ENCODE measurements at regions not wholly inside any gene's neighbourhood (a gene's known extent, or its start where the extent isn't known, plus 50 kb on each side); places are given as distances from the start of the nearest gene placed in this dataset.
A peak's percentile ranks its signal among the peaks of the same experiment; 100 is the strongest.

DNA sequence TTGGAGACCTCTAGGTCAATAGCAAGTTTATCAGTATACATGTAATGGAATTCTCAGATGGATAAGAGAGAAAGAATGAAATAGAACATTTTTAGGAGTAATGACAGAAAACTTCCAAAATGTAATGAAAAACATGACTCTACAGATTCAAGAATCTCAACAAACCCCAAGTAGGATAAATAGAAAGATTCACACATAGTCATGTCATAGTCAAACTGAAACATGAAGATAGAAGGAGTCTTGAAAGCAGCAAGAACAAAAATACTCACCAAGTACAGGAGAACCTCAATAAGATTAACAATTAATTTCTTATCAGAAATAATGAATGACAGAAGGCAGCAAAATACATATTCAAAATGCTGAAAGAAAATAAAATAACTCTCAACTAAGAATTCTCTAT lies 164.5 kb downstream of the SPATA31D1 start:
- Histone ChIP-seq H3K27me3 (ENCODE audit: insufficient read depth, low read length) (no peaks in the 10 kb centered on the region), H3K36me3 (ENCODE audit: insufficient read depth, low read length) (no peaks in the 10 kb centered on the region), H3K27ac (ENCODE audit: low read depth, low read length) (no peak overlapping the region), H3K4me3 (ENCODE audit: low read length in 2 of 2) (no peak overlapping the region), H3K4me1 (ENCODE audit: insufficient read depth, low read length) (no peaks in the 10 kb centered on the region), H3K9me3 (ENCODE audit: control insufficient read depth in 1 of 2, low read length in 2 of 2) (no peaks in the 10 kb centered on the region)
- no peak for DNase-seq
- H3K4me3 Mint-ChIP-seq = no peak overlapping the region
- H3K36me3 Mint-ChIP-seq = no peaks in the 10 kb centered on the region
- H3K4me1 Mint-ChIP-seq = no peaks in the 10 kb centered on the region
- CTCF ChIA-PET (ENCODE audit: partially characterized antibody) = interaction anchor here (0.9 kb wide), 1 partner anchor 15 kb away, joined by 4 read pairs; no protein-coding TSS in a partner anchor
- no peaks in the 10 kb centered on the region for H3K27me3 Mint-ChIP-seq
- POLR2A ChIA-PET (ENCODE audit: partially characterized antibody) = no interaction called here
- intact Hi-C loops (cut with micrococcal nuclease) = no loop called here
- H3K27ac Mint-ChIP-seq = peak overlapping the region in 1 of 7 donors; percentile 15
- peaks cover 0 to 4% (median 2%) of the 10 kb centered on the region in 8 donors for H3K9me3 Mint-ChIP-seq

GRCh38 chr9:82154573-82154972 lies 166.0 kb downstream of the SPATA31D1 start:
- H3K4me3 ChIP-seq (ENCODE audit: low read length in 2 of 2) = no peak overlapping the region
- Mint-ChIP-seq H3K4me3 (no peak overlapping the region), H3K27me3 (no peaks in the 10 kb centered on the region), H3K27ac (no peak overlapping the region), H3K36me3 (no peaks in the 10 kb centered on the region), H3K4me1 (no peaks in the 10 kb centered on the region), H3K9me3 (peaks cover 0 to 4% (median 2%) of the 10 kb centered on the region in 8 donors)
- intact Hi-C loops (cut with micrococcal nuclease) = no loop called here
- CTCF ChIA-PET (ENCODE audit: partially characterized antibody) = no interaction called here
- POLR2A ChIA-PET (ENCODE audit: partially characterized antibody) = no interaction called here
- no peaks in the 10 kb centered on the region for H3K27me3 ChIP-seq (ENCODE audit: insufficient read depth, low read length)
- no peak overlapping the region for H3K27ac ChIP-seq (ENCODE audit: low read depth, low read length)
- H3K36me3 ChIP-seq (ENCODE audit: insufficient read depth, low read length) = no peaks in the 10 kb centered on the region
- no peaks in the 10 kb centered on the region for H3K9me3 ChIP-seq (ENCODE audit: control insufficient read depth in 1 of 2, low read length in 2 of 2)
- no peaks in the 10 kb centered on the region for H3K4me1 ChIP-seq (ENCODE audit: insufficient read depth, low read length)
- DNase-seq = no peak

- H3K27me3 Mint-ChIP-seq = no peaks in the 10 kb centered on the region
- no peaks in the 10 kb centered on the region for H3K4me1 Mint-ChIP-seq
- H3K27ac ChIP-seq (ENCODE audit: low read depth, low read length) = no peak overlapping the region
- ChIA-PET CTCF (ENCODE audit: partially characterized antibody) (no interaction called here), POLR2A (ENCODE audit: partially characterized antibody) (no interaction called here)
- no peak overlapping the region for H3K27ac Mint-ChIP-seq
- H3K36me3 Mint-ChIP-seq = no peaks in the 10 kb centered on the region
- H3K4me3 Mint-ChIP-seq = no peak overlapping the region
- no peaks in the 10 kb centered on the region for H3K9me3 ChIP-seq (ENCODE audit: control insufficient read depth in 1 of 2, low read length in 2 of 2)
- no peaks in the 10 kb centered on the region for H3K36me3 ChIP-seq (ENCODE audit: insufficient read depth, low read length)
- no peak for DNase-seq
- no peaks in the 10 kb centered on the region for H3K4me1 ChIP-seq (ENCODE audit: insufficient read depth, low read length)
- peaks cover 0 to 16% (median 8%) of the 10 kb centered on the region in 8 donors for H3K9me3 Mint-ChIP-seq
- H3K27me3 ChIP-seq (ENCODE audit: insufficient read depth, low read length) = no peaks in the 10 kb centered on the region
- H3K4me3 ChIP-seq (ENCODE audit: low read length in 2 of 2) = no peak overlapping the region
- intact Hi-C loops (cut with micrococcal nuclease) = no loop called here
Observed at GRCh38 chr9:82161876-82162275, 173.3 kb downstream of the SPATA31D1 start.

DNA sequence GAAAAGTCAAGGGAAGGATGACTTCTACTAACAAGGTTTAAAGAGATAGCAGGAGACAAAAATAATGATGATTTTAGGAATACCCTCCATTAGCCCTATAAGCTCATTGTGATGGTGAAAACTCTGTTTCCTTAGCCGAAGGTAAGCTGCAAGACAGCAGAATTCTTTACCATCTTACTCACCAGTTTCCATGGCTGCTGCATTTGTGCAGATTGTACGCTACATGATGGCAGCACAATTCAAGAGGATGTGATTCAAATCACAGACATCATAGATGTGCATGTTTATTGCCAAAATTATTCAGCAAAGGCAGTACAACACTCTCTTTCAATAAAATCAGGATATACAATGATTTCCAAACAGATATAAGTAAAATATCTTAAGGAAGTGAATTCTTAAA lies 175.6 kb downstream of the SPATA31D1 start:
- Mint-ChIP-seq H3K4me3 (no peak overlapping the region), H3K27me3 (no peaks in the 10 kb centered on the region), H3K9me3 (peaks cover 3 to 16% (median 7%) of the 10 kb centered on the region in 8 donors), H3K4me1 (no peaks in the 10 kb centered on the region), H3K36me3 (no peaks in the 10 kb centered on the region), H3K27ac (no peak overlapping the region)
- Histone ChIP-seq H3K9me3 (ENCODE audit: control insufficient read depth in 1 of 2, low read length in 2 of 2) (no peaks in the 10 kb centered on the region), H3K27ac (ENCODE audit: low read depth, low read length) (no peak overlapping the region), H3K36me3 (ENCODE audit: insufficient read depth, low read length) (no peaks in the 10 kb centered on the region), H3K27me3 (ENCODE audit: insufficient read depth, low read length) (no peaks in the 10 kb centered on the region), H3K4me1 (ENCODE audit: insufficient read depth, low read length) (no peaks in the 10 kb centered on the region), H3K4me3 (ENCODE audit: low read length in 2 of 2) (no peak overlapping the region)
- ChIA-PET CTCF (ENCODE audit: partially characterized antibody) (no interaction called here), POLR2A (ENCODE audit: partially characterized antibody) (no interaction called here)
- no peak for DNase-seq
- intact Hi-C loops (cut with micrococcal nuclease) = no loop called here

DNA sequence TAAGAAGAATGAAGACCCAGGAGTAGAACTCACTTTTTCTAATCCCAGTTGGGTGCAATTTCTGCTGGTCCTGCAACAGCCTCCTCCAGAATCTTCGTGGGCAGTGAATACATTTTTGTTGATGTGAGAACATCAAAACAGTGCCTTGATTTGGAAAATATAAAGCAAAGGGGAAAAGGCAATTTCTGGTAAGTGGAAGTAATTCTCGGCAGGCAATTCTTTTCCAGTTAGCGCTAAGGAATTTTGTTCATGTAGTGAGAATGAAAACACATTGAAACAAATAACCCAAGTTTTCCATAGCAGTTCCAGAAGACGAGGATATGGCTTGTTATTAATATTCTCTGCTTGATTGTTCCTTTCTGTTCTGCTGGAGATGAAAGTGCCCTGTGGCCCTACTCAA lies 178.7 kb downstream of the SPATA31D1 start:
- H3K9me3 Mint-ChIP-seq = peaks cover 2 to 14% (median 7%) of the 10 kb centered on the region in 8 donors
- no peaks in the 10 kb centered on the region for H3K4me1 Mint-ChIP-seq
- H3K4me3 Mint-ChIP-seq = no peak overlapping the region
- H3K36me3 ChIP-seq (ENCODE audit: insufficient read depth, low read length) = no peaks in the 10 kb centered on the region
- H3K27me3 ChIP-seq (ENCODE audit: insufficient read depth, low read length) = no peaks in the 10 kb centered on the region
- ChIA-PET CTCF (ENCODE audit: partially characterized antibody) (no interaction called here), POLR2A (ENCODE audit: partially characterized antibody) (no interaction called here)
- no peak for DNase-seq
- no peaks in the 10 kb centered on the region for H3K4me1 ChIP-seq (ENCODE audit: insufficient read depth, low read length)
- intact Hi-C loops (cut with micrococcal nuclease) = no loop called here
- H3K27ac ChIP-seq (ENCODE audit: low read depth, low read length) = no peak overlapping the region
- H3K27ac Mint-ChIP-seq = no peak overlapping the region
- H3K36me3 Mint-ChIP-seq = no peaks in the 10 kb centered on the region
- no peaks in the 10 kb centered on the region for H3K9me3 ChIP-seq (ENCODE audit: control insufficient read depth in 1 of 2, low read length in 2 of 2)
- H3K4me3 ChIP-seq (ENCODE audit: low read length in 2 of 2) = no peak overlapping the region
- H3K27me3 Mint-ChIP-seq = no peaks in the 10 kb centered on the region

- Mint-ChIP-seq H3K4me1 (no peaks in the 10 kb centered on the region), H3K9me3 (peaks cover 2 to 14% (median 7%) of the 10 kb centered on the region in 8 donors), H3K36me3 (no peaks in the 10 kb centered on the region), H3K4me3 (no peak overlapping the region), H3K27ac (no peak overlapping the region), H3K27me3 (no peaks in the 10 kb centered on the region)
- intact Hi-C loops (cut with micrococcal nuclease) = no loop called here
- Histone ChIP-seq H3K36me3 (ENCODE audit: insufficient read depth, low read length) (no peaks in the 10 kb centered on the region), H3K4me1 (ENCODE audit: insufficient read depth, low read length) (no peaks in the 10 kb centered on the region), H3K27me3 (ENCODE audit: insufficient read depth, low read length) (no peaks in the 10 kb centered on the region), H3K4me3 (ENCODE audit: low read length in 2 of 2) (no peak overlapping the region), H3K27ac (ENCODE audit: low read depth, low read length) (no peak overlapping the region), H3K9me3 (ENCODE audit: control insufficient read depth in 1 of 2, low read length in 2 of 2) (no peaks in the 10 kb centered on the region)
- POLR2A ChIA-PET (ENCODE audit: partially characterized antibody) = no interaction called here
- DNase-seq = no peak
- CTCF ChIA-PET (ENCODE audit: partially characterized antibody) = interaction anchor here (1.2 kb wide), 1 partner anchor 16 kb away, joined by 4 read pairs; no protein-coding TSS in a partner anchor
Observed at GRCh38 chr9:82168585-82168984, 180.0 kb downstream of the SPATA31D1 start.

DNA sequence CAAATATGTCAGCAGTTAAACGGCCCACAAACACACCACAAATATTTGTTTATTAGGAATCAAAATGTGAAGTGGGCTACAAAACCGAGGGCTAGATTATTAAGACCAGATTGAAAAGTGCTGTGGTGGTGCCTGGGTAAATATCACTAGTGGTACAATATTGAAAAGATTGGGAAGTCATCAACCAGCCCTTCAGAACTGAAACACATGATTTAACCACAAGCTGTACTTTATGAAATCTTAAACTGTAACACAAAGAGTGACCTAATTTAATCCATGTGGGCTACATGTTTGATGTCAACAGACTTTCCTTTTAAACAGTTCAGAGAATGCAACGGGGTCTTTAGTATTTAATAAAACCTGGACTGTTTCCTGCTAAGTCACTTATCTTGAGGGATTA lies 182.3 kb downstream of the SPATA31D1 start:
- peaks cover 0 to 9% (median 5%) of the 10 kb centered on the region in 8 donors for H3K9me3 Mint-ChIP-seq
- Histone ChIP-seq H3K36me3 (ENCODE audit: insufficient read depth, low read length) (no peaks in the 10 kb centered on the region), H3K4me3 (ENCODE audit: low read length in 2 of 2) (no peak overlapping the region), H3K4me1 (ENCODE audit: insufficient read depth, low read length) (no peaks in the 10 kb centered on the region), H3K27ac (ENCODE audit: low read depth, low read length) (no peak overlapping the region), H3K9me3 (ENCODE audit: control insufficient read depth in 1 of 2, low read length in 2 of 2) (no peaks in the 10 kb centered on the region), H3K27me3 (ENCODE audit: insufficient read depth, low read length) (no peaks in the 10 kb centered on the region)
- H3K27me3 Mint-ChIP-seq = no peaks in the 10 kb centered on the region
- no peaks in the 10 kb centered on the region for H3K4me1 Mint-ChIP-seq
- ChIA-PET CTCF (ENCODE audit: partially characterized antibody) (no interaction called here), POLR2A (ENCODE audit: partially characterized antibody) (no interaction called here)
- no peak for DNase-seq
- H3K27ac Mint-ChIP-seq = no peak overlapping the region
- no peaks in the 10 kb centered on the region for H3K36me3 Mint-ChIP-seq
- H3K4me3 Mint-ChIP-seq = no peak overlapping the region
- intact Hi-C loops (cut with micrococcal nuclease) = no loop called here

GRCh38 chr9:82171271-82171670 lies 182.7 kb downstream of the SPATA31D1 start:
- no peak overlapping the region for H3K4me3 Mint-ChIP-seq
- no peaks in the 10 kb centered on the region for H3K36me3 ChIP-seq (ENCODE audit: insufficient read depth, low read length)
- no peak overlapping the region for H3K27ac ChIP-seq (ENCODE audit: low read depth, low read length)
- no peak overlapping the region for H3K4me3 ChIP-seq (ENCODE audit: low read length in 2 of 2)
- intact Hi-C loops (cut with micrococcal nuclease) = no loop called here
- peaks cover 0 to 8% (median 5%) of the 10 kb centered on the region in 8 donors for H3K9me3 Mint-ChIP-seq
- no peaks in the 10 kb centered on the region for H3K9me3 ChIP-seq (ENCODE audit: control insufficient read depth in 1 of 2, low read length in 2 of 2)
- CTCF ChIA-PET (ENCODE audit: partially characterized antibody) = no interaction called here
- H3K27ac Mint-ChIP-seq = no peak overlapping the region
- H3K4me1 Mint-ChIP-seq = no peaks in the 10 kb centered on the region
- H3K36me3 Mint-ChIP-seq = no peaks in the 10 kb centered on the region
- no peaks in the 10 kb centered on the region for H3K27me3 Mint-ChIP-seq
- no peaks in the 10 kb centered on the region for H3K27me3 ChIP-seq (ENCODE audit: insufficient read depth, low read length)
- POLR2A ChIA-PET (ENCODE audit: partially characterized antibody) = no interaction called here
- no peak for DNase-seq
- H3K4me1 ChIP-seq (ENCODE audit: insufficient read depth, low read length) = no peaks in the 10 kb centered on the region
